ENCODE measurements at regions not wholly inside any gene's neighbourhood (a gene's known extent, or its start where the extent isn't known, plus 50 kb on each side); places are given as distances from the start of the nearest gene placed in this dataset.

DNA sequence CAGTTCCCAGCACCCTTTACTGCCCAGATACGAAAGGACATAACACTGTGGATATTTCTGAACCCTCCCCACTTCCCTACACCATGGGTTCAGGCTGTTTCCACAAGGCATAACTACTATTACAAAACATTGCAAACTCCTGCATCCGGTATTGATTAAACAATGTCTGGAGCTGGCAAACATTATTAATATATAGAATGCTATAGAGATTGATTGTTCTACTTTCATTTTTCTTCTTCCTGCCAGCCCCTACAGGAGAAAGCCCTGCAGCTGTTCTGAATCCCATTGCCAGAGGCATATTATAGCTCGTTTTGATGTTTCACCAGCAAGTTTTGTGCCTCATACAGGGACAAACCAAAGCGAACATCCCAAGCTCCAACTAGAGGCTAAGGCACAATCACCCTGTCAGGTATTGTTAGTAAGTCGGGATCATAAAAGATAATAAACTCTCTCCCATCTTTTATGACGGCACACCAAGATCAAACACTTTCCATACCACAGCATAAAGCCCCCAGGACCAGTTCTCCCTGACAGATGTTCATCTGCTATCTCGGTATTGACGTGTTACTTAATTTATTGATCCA lies 331.1 kb upstream of the NT5E start:
- TF ChIP-seq EZH2phosphoT487 (IDR thresholded peaks at IDR 0.05; ENCODE audit: insufficient read depth, low read depth) (no peak), EZH2 (IDR thresholded peaks at IDR 0.05; ENCODE audit: insufficient read depth, poor library complexity, severe bottlenecking) (no peak)
